ENCODE measurements at regions not wholly inside any gene's neighbourhood (a gene's known extent, or its start where the extent isn't known, plus 50 kb on each side); places are given as distances from the start of the nearest gene placed in this dataset.

- no peak for TF ChIP-seq POLR2AphosphoS5 (IDR thresholded peaks at IDR 0.05; ENCODE audit: borderline replicate concordance, low read depth, low read length)
- TF ChIP-seq EZH2 (IDR thresholded peaks at IDR 0.05): no peak
- TF ChIP-seq FOXP2 (optimal IDR thresholded peaks at IDR 0.05; ENCODE audit: control extremely low read depth, extremely low read length, insufficient read depth): no peak
Observed at GRCh38 chr1:96969656-96970163, 248.1 kb downstream of the PTBP2 start.

Data from SK-N-MC (cell line).